A549 (cell line): ENCODE measurements at regions not wholly inside any gene's neighbourhood (a gene's known extent, or its start where the extent isn't known, plus 50 kb on each side); places are given as distances from the start of the nearest gene placed in this dataset.
A peak's percentile ranks its signal among the peaks of the same experiment; 100 is the strongest.

Experiments used
- CEBPB ChIP-seq, 2 experiments: fragments of >200 bp in 1 of 2; sonication (Bioruptor Twin) in 1 of 2; formaldehyde crosslinking in 1 of 2; IDR thresholded peaks; 2 replicates each; pipeline ENCODE4 v1.6.1; 2012 to 2016
- CHD2 ChIP-seq: fragments of 150-350 bp; IDR thresholded peaks from 2 replicates; pipeline ENCODE4 v1.6.1; 2014; ENCODE audit warnings: low read length; ENCODE audit not compliant: partially characterized antibody
- CHD4 ChIP-seq: fragments of 200-600 bp; sonication (generic); IDR thresholded peaks from 2 replicates; pipeline ENCODE4 v1.6.1; 2016; ENCODE audit warnings: antibody characterized with exemption, mild to moderate bottlenecking, borderline replicate concordance
- CTCF ChIP-seq: fragments of >200 bp; sonication (Bioruptor Twin); formaldehyde crosslinking; IDR thresholded peaks from 3 replicates; pipeline ENCODE4 v1.5.1; 2016
- ELK1 ChIP-seq: fragments of 150-350 bp; IDR thresholded peaks from 2 replicates; pipeline ENCODE4 v1.6.1; 2014; ENCODE audit warnings: low read depth, mild to moderate bottlenecking, low read length
- FOSL2 ChIP-seq, 2 experiments: fragments of 450-650 bp in 1 of 2; fragments of >200 bp in 1 of 2; sonication (Bioruptor Twin) in 1 of 2; formaldehyde crosslinking; IDR thresholded peaks; 2 replicates each; pipeline versions ENCODE4 v1.5.0 to v1.6.1; 2016 to 2020; ENCODE audit warnings: mild to moderate bottlenecking in 1 of 2, moderate library complexity in 1 of 2
- HOXA7 ChIP-seq: fragments of 250-450 bp; sonication (Bioruptor Pico); IDR thresholded peaks from 2 replicates; pipeline ENCODE4 v1.5.0; 2020; ENCODE audit warnings: mild to moderate bottlenecking, moderate library complexity
- MAX ChIP-seq: IDR thresholded peaks from 2 replicates; pipeline ENCODE4 v1.6.1; 2012
- NR3C1 ChIP-seq: fragments of >200 bp; sonication (Bioruptor Twin); formaldehyde crosslinking; IDR thresholded peaks from 3 replicates; pipeline ENCODE4 v1.6.1; 2017
- PHF8 ChIP-seq: fragments of 200-600 bp; sonication (generic); IDR thresholded peaks from 2 replicates; pipeline ENCODE4 v1.6.1; 2016; ENCODE audit warnings: low read depth, mild to moderate bottlenecking, antibody characterized with exemption, moderate library complexity, borderline replicate concordance
- POLR2A ChIP-seq: IDR thresholded peaks from 2 replicates; pipeline ENCODE4 v1.6.1; 2012; ENCODE audit warnings: mild to moderate bottlenecking, low read length
- POLR2AphosphoS2 ChIP-seq: conservative IDR thresholded peaks from 2 replicates; pipeline ENCODE4 v1.6.1; 2012; ENCODE audit warnings: low read length, improper control_type of control experiment, inconsistent platforms
- RAD21 ChIP-seq, 2 experiments: fragments of >200 bp in 1 of 2; sonication (Bioruptor Twin) in 1 of 2; formaldehyde crosslinking in 1 of 2; IDR thresholded peaks in 1 of 2; conservative IDR thresholded peaks in 1 of 2; 2 replicates in 1 of 2; 3 replicates in 1 of 2; pipeline ENCODE4 v1.6.1; 2012 to 2018; ENCODE audit warnings: inconsistent platforms in 1 of 2
- ZFP36 ChIP-seq: fragments of 450-650 bp; IDR thresholded peaks from 2 replicates; pipeline ENCODE4 v1.6.1; 2014; ENCODE audit warnings: borderline replicate concordance; ENCODE audit not compliant: partially characterized antibody

- peak; percentile 15; the same call in 2 of the 3 replicates for TF ChIP-seq CTCF
- no peak for TF ChIP-seq ELK1
- no peak for TF ChIP-seq FOSL2 (IDR thresholded peaks at IDR 0.05)
- TF ChIP-seq FOSL2 (CRISPR knock-in tag; IDR thresholded peaks at IDR 0.05), result no peak
- TF ChIP-seq PHF8, result no peak
- TF ChIP-seq POLR2A, result peak; percentile 45
- TF ChIP-seq RAD21 (conservative IDR thresholded peaks at IDR 0.05 in 1 of 2, IDR thresholded peaks at IDR 0.05 in 1 of 2), result peak; percentile 31 to 56; a peak in 3 of 5 replicates
- TF ChIP-seq ZFP36, result peak; percentile 82
- TF ChIP-seq CHD4, result no peak
- TF ChIP-seq CHD2, result no peak
- peak; percentile 29 for TF ChIP-seq MAX
- no peak for TF ChIP-seq NR3C1
- no peak for TF ChIP-seq POLR2AphosphoS2
- no peak for TF ChIP-seq CEBPB (IDR thresholded peaks at IDR 0.05)
- 0 out of 2 replicates have a peak, but pooled peaks have one; percentile 35 for TF ChIP-seq HOXA7
Observed at GRCh38 chr9:129481810-129482511, 138.9 kb downstream of the C9orf50 start.
